Skin epidermis (tissue), 12 donors: ENCODE measurements at regions not wholly inside any gene's neighbourhood (a gene's known extent, or its start where the extent isn't known, plus 50 kb on each side); places are given as distances from the start of the nearest gene placed in this dataset.

ENCODE experiments used
- H3K27ac ChIP-seq, 21 experiments: fragments of 200-600 bp; sonication (generic) in 11 of 21; one replicate each; pipeline ENCODE4 v1.5.0; 2020; ENCODE audit warnings: mild to moderate bottlenecking in 3 of 21, inconsistent platforms in 2 of 21, moderate library complexity in 2 of 21
- H3K4me3 ChIP-seq, 7 experiments: fragments of 200-600 bp; sonication (generic) in 2 of 7; one replicate each; pipeline ENCODE4 v1.5.0; 2020; ENCODE audit warnings: inconsistent platforms in 2 of 7, mild to moderate bottlenecking in 2 of 7, moderate library complexity in 1 of 7

- Histone ChIP-seq H3K4me3 (no peak overlapping the region), H3K27ac (no peak overlapping the region)
Observed at GRCh38 chr1:81702079-81702715, 98.5 kb upstream of the ADGRL2 start.

- H3K27ac ChIP-seq = peak overlapping the region in 6 of 21 experiments; percentile 9 to 65 (median 37)
- H3K4me3 ChIP-seq = peak overlapping the region in 4 of 7 experiments; percentile 1 to 19 (median 13)
Observed at GRCh38 chr1:81700728-81701470, 99.8 kb upstream of the ADGRL2 start.

- Histone ChIP-seq H3K27ac (peak overlapping the region in 6 of 21 experiments; percentile 3 to 65 (median 38)), H3K4me3 (peak overlapping the region in 1 of 7 experiments; percentile 12)
Observed at GRCh38 chr1:81699234-81699633, 101.5 kb upstream of the ADGRL2 start.

GRCh38 chr1:81695741-81696140 lies 105.0 kb upstream of the ADGRL2 start:
- H3K4me3 ChIP-seq = no peak overlapping the region
- H3K27ac ChIP-seq = no peak overlapping the region

- Histone ChIP-seq H3K4me3 (no peak overlapping the region), H3K27ac (no peak overlapping the region)
Observed at GRCh38 chr1:81693316-81693715, 107.4 kb upstream of the ADGRL2 start.

GRCh38 chr1:81690676-81691453 lies 109.9 kb upstream of the ADGRL2 start:
- H3K27ac ChIP-seq = no peak overlapping the region
- no peak overlapping the region for H3K4me3 ChIP-seq

GRCh38 chr1:81689531-81689941 lies 111.2 kb upstream of the ADGRL2 start:
- Histone ChIP-seq H3K4me3 (no peak overlapping the region), H3K27ac (peak overlapping the region in 5 of 21 experiments; percentile 13 to 50 (median 24))

GRCh38 chr1:81682490-81682889 lies 118.2 kb upstream of the ADGRL2 start:
- no peak overlapping the region for H3K27ac ChIP-seq
- no peak overlapping the region for H3K4me3 ChIP-seq

- peak overlapping the region in 5 of 21 experiments; percentile 6 to 42 (median 17) for H3K27ac ChIP-seq
- H3K4me3 ChIP-seq = no peak overlapping the region
Observed at GRCh38 chr1:81681601-81682266, 119.0 kb upstream of the ADGRL2 start.

GRCh38 chr1:81681114-81681513 lies 119.6 kb upstream of the ADGRL2 start:
- Histone ChIP-seq H3K4me3 (no peak overlapping the region), H3K27ac (peak overlapping the region in 4 of 21 experiments; percentile 4 to 42 (median 22))

- Histone ChIP-seq H3K4me3 (no peak overlapping the region), H3K27ac (peak overlapping the region in 9 of 21 experiments; percentile 4 to 70 (median 38))
Observed at GRCh38 chr1:81679942-81680341, 120.8 kb upstream of the ADGRL2 start.

GRCh38 chr1:81678779-81679178 lies 122.0 kb upstream of the ADGRL2 start:
- Histone ChIP-seq H3K27ac (peak overlapping the region in 9 of 21 experiments; percentile 6 to 70 (median 40)), H3K4me3 (no peak overlapping the region)

- H3K27ac ChIP-seq = no peak overlapping the region
- no peak overlapping the region for H3K4me3 ChIP-seq
Observed at GRCh38 chr1:81672766-81673165, 128.0 kb upstream of the ADGRL2 start.

GRCh38 chr1:81671038-81671437 lies 129.7 kb upstream of the ADGRL2 start:
- Histone ChIP-seq H3K4me3 (no peak overlapping the region), H3K27ac (no peak overlapping the region)

GRCh38 chr1:81670286-81670685 lies 130.4 kb upstream of the ADGRL2 start:
- Histone ChIP-seq H3K4me3 (no peak overlapping the region), H3K27ac (no peak overlapping the region)

GRCh38 chr1:81666586-81666985 lies 134.1 kb upstream of the ADGRL2 start:
- no peak overlapping the region for H3K4me3 ChIP-seq

GRCh38 chr1:81664341-81664740 lies 136.4 kb upstream of the ADGRL2 start:
- Histone ChIP-seq H3K27ac (no peak overlapping the region), H3K4me3 (no peak overlapping the region)

More at GRCh38 chr1:81666586-81666985, 134.1 kb upstream of the ADGRL2 start:
- no peak overlapping the region for H3K27ac ChIP-seq

- Histone ChIP-seq H3K27ac (no peak overlapping the region), H3K4me3 (no peak overlapping the region)
Observed at GRCh38 chr1:81662913-81663526, 137.7 kb upstream of the ADGRL2 start.

- Histone ChIP-seq H3K4me3 (no peak overlapping the region), H3K27ac (no peak overlapping the region)
Observed at GRCh38 chr1:81660286-81660685, 140.4 kb upstream of the ADGRL2 start.
